Upper lobe of left lung (tissue), 6 donors: ENCODE measurements at regions not wholly inside any gene's neighbourhood (a gene's known extent, or its start where the extent isn't known, plus 50 kb on each side); places are given as distances from the start of the nearest gene placed in this dataset.

Experiments
- ATAC-seq, 2 donors: fragments of 200-7000 bp; cut with Tn5 transposase; one replicate each; pipeline ENCODE4 v1.9.1; 2022; ENCODE audit warnings: mild to moderate bottlenecking in 2 of 2, moderate library complexity in 2 of 2; ENCODE audit not compliant: low FRiP score in 2 of 2
- DNase-seq, 2 donors: peaks; one replicate each; pipeline ENCODE4 v3.0.0-alpha.2; 2019 to 2020
- H3K27ac ChIP-seq, 4 donors: fragments of 200-600 bp; sonication (generic); one replicate each; pipeline ENCODE4 v1.5.1; 2016 to 2019
- H3K27me3 ChIP-seq, 4 donors: fragments of 200-600 bp; sonication (generic); one replicate each; pipeline ENCODE4 v1.5.1; 2017 to 2019
- H3K36me3 ChIP-seq, 4 donors: fragments of 200-600 bp; sonication (generic); one replicate each; pipeline ENCODE4 v1.5.1; 2016 to 2019
- H3K4me1 ChIP-seq, 4 donors: fragments of 200-600 bp; sonication (generic); one replicate each; pipeline ENCODE4 v1.5.1; 2018 to 2019
- H3K4me3 ChIP-seq, 4 donors: fragments of 200-600 bp; sonication (generic); one replicate each; pipeline ENCODE4 v1.5.1; 2017 to 2019; ENCODE audit warnings: mild to moderate bottlenecking in 2 of 4, moderate library complexity in 1 of 4
- H3K9me3 ChIP-seq, 4 donors: fragments of 200-600 bp; sonication (generic); one replicate each; pipeline ENCODE4 v1.5.1; 2018 to 2019
- EP300 ChIP-seq, 4 donors: sonication (generic); formaldehyde crosslinking; IDR thresholded peaks; one replicate each; pipeline ENCODE4 v1.5.1; 2017; ENCODE audit warnings: antibody characterized with exemption in 4 of 4, control low read depth in 2 of 4
- POLR2A ChIP-seq, 4 donors: fragments of 450-650 bp; IDR thresholded peaks; one replicate each; pipeline ENCODE4 v1.5.1; 2016 to 2017; ENCODE audit warnings: antibody characterized with exemption in 4 of 4, mild to moderate bottlenecking in 2 of 4
- POLR2AphosphoS5 ChIP-seq, 2 donors: sonication (generic); formaldehyde crosslinking; IDR thresholded peaks; one replicate each; pipeline ENCODE4 v1.5.1; 2017; ENCODE audit warnings: antibody characterized with exemption in 2 of 2
- WGBS, 2 donors: methylation state at CpG; one replicate each; pipeline ENCODE4 v1.1.5; 2017 to 2018; 5-methylcytosine and 5-hydroxymethylcytosine counted together
- TF ChIP-seq, protein P1 (sequence below), 6 experiments: fragments of 450-650 bp in 4 of 6; fragments of 200-600 bp in 2 of 6; sonication (generic) in 2 of 6; IDR thresholded peaks; one replicate each; pipeline ENCODE4 v1.5.1; 2016 to 2019; ENCODE audit warnings: antibody characterized with exemption in 6 of 6
- donor health status: DM: no; HTN: no; CAD: no; lungs with moderate emphysema.
- donor health status: DM: no; HTN: yes; CAD: no; lungs with severe emphysema.

DNA sequence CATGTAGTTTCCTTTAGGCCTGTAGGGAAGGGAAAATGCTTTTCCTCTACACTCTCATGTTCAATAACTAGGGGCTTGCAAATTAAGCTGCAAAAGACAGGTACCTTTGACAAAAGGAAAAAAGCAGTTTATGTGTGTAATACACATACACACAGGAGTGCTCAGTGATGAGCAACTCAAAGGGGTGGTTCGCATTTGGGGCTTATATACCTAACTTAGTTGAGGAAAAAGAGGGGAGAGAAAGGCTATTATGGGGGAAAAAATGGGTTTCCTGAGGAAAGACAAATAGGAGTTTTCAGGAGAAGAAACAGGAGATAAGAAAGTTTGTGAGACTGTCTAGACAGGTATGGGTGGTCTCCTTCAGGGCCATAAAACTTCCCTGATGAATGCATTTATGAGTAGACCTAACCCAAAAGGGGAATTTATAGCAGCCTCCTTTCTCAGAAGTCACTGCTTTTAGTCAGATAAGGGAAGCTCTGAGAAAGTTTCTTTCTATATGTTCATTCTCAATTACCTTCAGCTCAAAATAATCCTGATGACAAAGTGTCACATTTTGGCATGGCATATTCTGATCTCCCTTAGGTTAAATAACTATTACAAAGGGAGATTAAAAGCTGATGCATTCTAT lies 55.2 kb upstream of the EZH2 start:
- Histone ChIP-seq H3K4me1 (peaks cover 7 to 14% (median 12%) of the 10 kb centered on the region in 4 donors), H3K27ac (no peak overlapping the region), H3K27me3 (no peaks in the 10 kb centered on the region), H3K9me3 (no peaks in the 10 kb centered on the region), H3K4me3 (no peak overlapping the region), H3K36me3 (no peaks in the 10 kb centered on the region)
- no peak for TF ChIP-seq POLR2A (IDR thresholded peaks at IDR 0.05)
- TF ChIP-seq POLR2AphosphoS5 (IDR thresholded peaks at IDR 0.05): no peak
- TF ChIP-seq EP300 (IDR thresholded peaks at IDR 0.05): no peak
- TF ChIP-seq, protein P1, sequence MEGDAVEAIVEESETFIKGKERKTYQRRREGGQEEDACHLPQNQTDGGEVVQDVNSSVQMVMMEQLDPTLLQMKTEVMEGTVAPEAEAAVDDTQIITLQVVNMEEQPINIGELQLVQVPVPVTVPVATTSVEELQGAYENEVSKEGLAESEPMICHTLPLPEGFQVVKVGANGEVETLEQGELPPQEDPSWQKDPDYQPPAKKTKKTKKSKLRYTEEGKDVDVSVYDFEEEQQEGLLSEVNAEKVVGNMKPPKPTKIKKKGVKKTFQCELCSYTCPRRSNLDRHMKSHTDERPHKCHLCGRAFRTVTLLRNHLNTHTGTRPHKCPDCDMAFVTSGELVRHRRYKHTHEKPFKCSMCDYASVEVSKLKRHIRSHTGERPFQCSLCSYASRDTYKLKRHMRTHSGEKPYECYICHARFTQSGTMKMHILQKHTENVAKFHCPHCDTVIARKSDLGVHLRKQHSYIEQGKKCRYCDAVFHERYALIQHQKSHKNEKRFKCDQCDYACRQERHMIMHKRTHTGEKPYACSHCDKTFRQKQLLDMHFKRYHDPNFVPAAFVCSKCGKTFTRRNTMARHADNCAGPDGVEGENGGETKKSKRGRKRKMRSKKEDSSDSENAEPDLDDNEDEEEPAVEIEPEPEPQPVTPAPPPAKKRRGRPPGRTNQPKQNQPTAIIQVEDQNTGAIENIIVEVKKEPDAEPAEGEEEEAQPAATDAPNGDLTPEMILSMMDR (IDR thresholded peaks at IDR 0.05): no peak
- DNase-seq: no peak
- WGBS, 2 donors: 83 to 92% methylated on average over 1 of the region's 1 CpG
- no peak for ATAC-seq

DNA sequence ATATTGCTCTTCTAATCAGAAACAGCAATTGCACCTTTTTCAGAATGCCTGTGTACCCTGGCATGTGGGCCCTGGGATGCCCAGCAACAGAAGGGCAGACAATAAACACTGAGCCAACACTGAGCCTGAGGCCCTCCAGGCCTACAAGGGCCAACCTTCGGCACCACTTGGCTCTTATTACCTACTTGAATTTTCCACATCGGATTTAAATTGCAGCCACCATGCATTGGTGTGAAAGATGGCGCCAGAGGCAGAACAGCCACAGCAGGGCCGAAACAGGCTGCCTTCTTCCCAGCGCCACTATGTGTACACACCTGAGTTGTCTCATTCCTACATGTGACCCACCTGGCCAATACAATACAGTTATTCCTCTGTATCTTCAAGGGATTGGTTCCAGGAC lies 51.4 kb upstream of the EZH2 start:
- no peak for DNase-seq

More for the DNA sequence above, 51.4 kb upstream of the EZH2 start:
- no peaks in the 10 kb centered on the region for H3K27me3 ChIP-seq
- ATAC-seq: no peak
- no peak overlapping the region for H3K4me3 ChIP-seq
- TF ChIP-seq EP300 (IDR thresholded peaks at IDR 0.05) (no peak), POLR2AphosphoS5 (IDR thresholded peaks at IDR 0.05) (no peak), POLR2A (IDR thresholded peaks at IDR 0.05) (no peak)
- TF ChIP-seq, protein P1 (IDR thresholded peaks at IDR 0.05): no peak
- 95 to 98% methylated on average over 5 of the region's 5 CpGs for WGBS, 2 donors
- H3K36me3 ChIP-seq: no peaks in the 10 kb centered on the region
- H3K27ac ChIP-seq: no peak overlapping the region
- H3K9me3 ChIP-seq: no peaks in the 10 kb centered on the region
- H3K4me1 ChIP-seq: peaks cover 4% of the 10 kb centered on the region in 4 donors
